ENCODE measurements at regions not wholly inside any gene's neighbourhood (a gene's known extent, or its start where the extent isn't known, plus 50 kb on each side); places are given as distances from the start of the nearest gene placed in this dataset.
"Not testable (repeated sequence)": the region's sequence is repeated elsewhere in the genome, so short reads cannot be mapped to it uniquely, and the experiment has no call there.

- not testable (repeated sequence) for DNase-seq
These were observed 54.9 kb upstream of the PTPN1 start for GRCh38 chr20:50455245-50455644.

GRCh38 chr20:50455656-50456451 is 54.3 kb upstream of the PTPN1 start:
- no peak for DNase-seq

GRCh38 chr20:50456452-50457324 is 53.5 kb upstream of the PTPN1 start:
- no peak for DNase-seq

- no peak for DNase-seq
These were observed 50.9 kb upstream of the PTPN1 start for GRCh38 chr20:50459124-50459918.

- DNase-seq = no peak
These were observed 50.0 kb upstream of the PTPN1 start for GRCh38 chr20:50460115-50460607.
